Renal cortex interstitium (tissue), 11 donors: ENCODE measurements at regions not wholly inside any gene's neighbourhood (a gene's known extent, or its start where the extent isn't known, plus 50 kb on each side); places are given as distances from the start of the nearest gene placed in this dataset.

Source experiments
- DNase-seq, 11 donors: peaks; one replicate each; pipeline ENCODE4 v3.0.0-alpha.2; 2013; ENCODE audit warnings: low read depth in 9 of 11, low spot score in 4 of 11; ENCODE audit errors: extremely low read depth in 1 of 11

- no peak for DNase-seq
Observed at GRCh38 chr10:4673279-4674040, 152.5 kb upstream of the AKR1E2 start.

DNA sequence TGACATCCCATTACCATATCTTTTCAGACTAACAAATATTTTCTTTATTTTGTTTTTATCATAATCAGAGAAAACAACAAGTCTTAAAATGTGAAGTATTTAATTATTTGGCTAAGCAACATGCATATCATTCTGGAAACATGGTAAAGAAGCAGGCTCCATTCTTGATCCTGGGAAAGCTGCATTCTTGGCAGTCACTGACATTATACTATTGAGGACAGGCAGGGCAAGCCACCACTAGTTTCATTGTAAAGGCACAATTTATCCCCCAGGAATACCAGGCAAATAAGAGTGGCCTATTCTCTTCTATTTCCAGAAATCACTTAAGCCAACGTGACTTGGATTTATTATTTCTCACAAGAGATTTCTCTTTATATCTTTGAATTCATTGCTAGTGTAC lies 153.8 kb upstream of the AKR1E2 start:
- DNase-seq = no peak

GRCh38 chr10:4671451-4672145 lies 154.4 kb upstream of the AKR1E2 start:
- no peak for DNase-seq

GRCh38 chr10:4670737-4671136 lies 155.3 kb upstream of the AKR1E2 start:
- DNase-seq = no peak

- DNase-seq = no peak
Observed at GRCh38 chr10:4669585-4669984, 156.4 kb upstream of the AKR1E2 start.

DNA sequence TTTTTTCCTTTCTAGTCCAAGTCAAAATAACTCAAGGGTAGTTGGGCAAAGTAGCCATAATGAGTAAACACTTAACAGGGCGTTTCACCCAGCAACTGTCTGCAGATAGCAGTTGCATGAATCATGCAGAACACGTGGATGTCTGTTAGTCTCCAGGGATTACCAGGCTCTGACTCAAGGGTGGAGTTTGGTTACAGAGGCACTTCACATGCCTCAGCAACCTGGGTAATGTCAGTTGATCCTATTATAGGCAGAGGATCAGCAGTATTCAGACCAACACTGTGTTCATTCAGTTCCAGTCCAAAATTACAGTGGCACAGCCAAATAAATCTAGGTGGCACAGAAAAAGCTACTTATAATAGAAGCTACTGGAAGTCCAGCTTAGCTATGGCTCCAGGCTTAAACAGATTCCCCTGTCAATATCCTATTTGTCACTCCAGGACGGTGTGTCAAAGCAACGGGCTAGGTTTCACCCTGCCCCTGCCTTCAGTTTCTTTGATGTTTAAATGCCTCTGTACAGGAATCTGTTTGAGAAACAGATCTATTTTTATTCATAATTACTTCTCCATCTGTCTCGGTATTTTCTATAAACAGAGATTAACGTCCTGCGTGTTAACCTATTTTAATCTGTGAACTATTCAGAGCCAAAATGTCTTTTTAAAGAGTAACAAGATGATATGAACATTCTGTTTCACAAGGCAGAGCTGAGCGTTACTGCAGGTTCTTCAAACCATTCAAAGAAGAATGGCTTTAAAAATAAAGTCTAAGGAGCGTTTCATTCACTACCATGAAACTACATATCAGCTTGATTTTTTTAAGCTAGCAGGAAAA lies 162.6 kb upstream of the AKR1E2 start:
- peak in 7 of 11 donors; percentile 19 to 57 (median 45) for DNase-seq

DNA sequence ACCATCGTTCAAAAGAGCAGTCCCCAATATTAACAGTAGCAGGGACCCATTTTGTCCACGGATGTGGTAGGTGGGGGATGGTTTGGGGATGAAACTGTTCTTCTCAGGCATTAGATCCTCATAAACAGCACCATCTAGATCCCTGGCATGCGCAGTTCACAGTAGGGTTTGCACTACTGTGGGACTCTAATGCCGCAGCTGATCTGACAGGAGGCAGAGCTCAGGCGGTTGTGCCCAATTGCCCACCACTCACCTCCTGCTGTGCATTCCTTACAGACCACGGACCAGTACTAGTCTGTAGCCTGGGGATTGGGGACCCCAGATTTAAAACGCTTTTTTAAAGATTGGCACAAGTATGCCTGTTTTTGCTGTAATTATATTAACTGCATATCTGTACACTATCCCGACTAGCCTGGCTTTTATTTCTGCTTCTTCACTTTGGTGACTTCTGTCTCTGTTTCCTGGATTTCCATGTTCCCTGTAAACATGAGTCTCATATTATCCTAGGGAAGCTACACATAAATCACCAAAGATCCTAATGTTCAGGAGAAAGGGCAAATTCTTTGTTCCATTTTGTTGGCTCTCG lies 163.3 kb upstream of the AKR1E2 start:
- DNase-seq = no peak

- DNase-seq = no peak
Observed at GRCh38 chr10:4661511-4662255, 164.3 kb upstream of the AKR1E2 start.

DNA sequence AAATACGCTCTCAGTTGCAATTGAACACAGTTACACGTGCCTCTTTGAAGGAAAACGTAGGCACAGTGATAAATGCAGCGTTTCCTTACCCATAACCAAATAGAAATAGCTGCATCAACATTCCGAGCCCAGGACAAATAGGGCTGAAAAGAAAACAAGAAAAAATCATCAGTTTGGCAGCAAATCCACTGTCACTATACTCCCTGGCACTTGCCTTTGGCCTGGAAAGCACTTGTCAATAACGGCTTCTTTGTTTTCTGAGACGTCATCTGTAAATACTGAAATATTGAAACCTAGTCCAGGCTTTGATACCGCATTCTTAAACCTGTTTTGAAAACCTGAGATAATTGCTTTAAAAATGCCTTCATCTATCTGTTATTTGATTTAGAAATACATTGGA lies 167.2 kb upstream of the AKR1E2 start:
- no peak for DNase-seq

DNA sequence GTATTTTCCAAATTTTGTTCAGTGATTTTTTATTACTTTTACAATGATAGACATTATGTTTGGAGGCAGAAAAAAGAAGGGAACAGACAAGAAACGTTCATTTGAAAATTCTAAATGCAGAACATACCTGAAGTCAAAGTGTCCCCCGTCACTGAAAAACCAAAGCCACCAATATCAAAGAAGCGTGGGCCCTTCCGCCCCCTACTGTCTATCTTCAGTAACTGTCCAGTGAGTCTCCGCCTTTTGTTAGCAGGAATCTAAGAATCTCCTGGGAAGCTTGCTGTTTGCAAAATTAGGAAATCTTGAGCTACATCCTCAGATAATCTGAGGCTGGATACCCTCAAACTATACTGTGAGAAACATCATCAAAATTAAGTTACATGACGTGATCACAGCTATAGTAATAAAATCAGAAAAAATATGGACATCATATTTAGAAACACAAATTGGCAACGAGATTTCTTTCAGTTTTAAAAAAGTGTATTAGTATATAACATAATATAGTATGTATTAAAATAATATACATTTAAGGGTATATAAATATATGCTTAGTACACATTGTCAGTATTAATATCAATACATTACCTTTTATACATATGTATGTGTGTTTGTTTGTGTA lies 169.3 kb upstream of the AKR1E2 start:
- DNase-seq = peak in 9 of 11 donors; percentile 36 to 60 (median 44)

DNA sequence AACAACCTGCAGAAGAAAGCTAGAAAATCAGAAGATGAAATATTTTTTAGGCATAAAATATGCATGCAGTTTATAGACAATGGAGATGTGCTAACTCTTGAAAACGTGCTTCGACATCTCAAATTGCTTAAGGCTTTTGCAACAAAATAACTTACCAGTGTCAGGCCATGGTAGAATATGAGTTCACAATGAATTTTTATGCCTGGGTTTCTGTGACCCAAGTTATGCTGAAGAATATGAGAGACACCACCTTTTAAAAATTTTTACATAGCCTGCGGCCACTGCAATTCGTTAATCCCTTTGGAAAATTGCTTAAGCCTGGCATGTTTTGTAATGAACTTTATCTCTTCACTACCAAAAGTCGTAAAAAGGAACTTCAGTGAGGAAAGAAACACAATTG lies 170.1 kb upstream of the AKR1E2 start:
- DNase-seq = no peak

DNA sequence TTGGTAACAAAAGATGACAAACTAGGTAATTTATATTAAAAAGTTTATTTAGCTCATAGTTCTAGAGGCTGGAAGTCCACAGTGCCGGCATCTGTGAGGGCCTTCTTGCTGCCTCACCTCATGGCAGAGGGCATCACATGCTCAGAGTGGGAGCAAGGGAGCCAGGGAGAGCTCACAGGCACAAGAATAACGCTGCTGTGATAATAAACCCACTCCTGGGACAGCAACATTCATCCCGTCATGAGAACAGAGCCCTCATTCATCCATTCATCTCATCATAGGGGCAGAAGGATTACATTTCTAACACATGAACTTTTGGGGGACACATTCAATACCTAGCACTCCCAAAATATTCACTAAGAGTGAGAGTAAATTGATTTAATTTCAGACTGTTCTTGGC lies 170.6 kb upstream of the AKR1E2 start:
- no peak for DNase-seq

DNA sequence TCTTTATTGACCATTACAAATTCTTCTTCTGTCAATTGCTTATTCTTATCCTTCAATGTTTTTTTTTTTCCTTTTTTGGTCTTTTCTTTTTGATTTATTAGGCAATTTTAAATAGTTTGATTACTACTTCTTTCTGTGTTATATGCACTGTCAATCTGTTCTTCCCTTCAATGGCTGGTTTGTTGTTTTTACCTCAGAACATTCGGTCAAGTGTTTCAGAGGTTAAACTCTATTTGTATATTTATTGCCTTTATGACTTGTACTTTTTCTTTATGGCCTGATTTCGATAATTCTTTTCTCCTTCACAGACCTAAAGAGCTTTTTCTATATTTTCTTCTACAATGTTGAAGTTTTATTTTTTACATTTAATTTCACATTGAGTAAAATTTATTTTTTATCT lies 171.5 kb upstream of the AKR1E2 start:
- no peak for DNase-seq

DNA sequence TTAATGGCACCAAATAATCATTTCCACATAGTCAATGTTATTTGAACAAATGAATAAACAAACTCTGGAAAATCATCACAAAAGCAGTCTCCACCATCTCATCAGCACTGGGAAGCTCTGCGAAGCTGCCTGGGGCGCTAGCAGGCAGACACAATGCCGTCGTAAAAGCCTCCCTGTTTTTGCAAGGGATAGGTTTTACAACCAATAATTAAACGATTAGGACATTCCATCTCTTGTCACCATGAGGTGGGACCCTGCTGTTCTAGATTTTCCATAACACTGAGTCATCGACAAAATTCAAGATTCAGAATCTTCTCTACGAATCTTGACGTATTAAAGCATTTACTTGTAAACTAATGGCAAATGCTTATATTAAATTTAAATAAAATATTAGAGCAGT lies 172.8 kb upstream of the AKR1E2 start:
- DNase-seq = no peak

DNA sequence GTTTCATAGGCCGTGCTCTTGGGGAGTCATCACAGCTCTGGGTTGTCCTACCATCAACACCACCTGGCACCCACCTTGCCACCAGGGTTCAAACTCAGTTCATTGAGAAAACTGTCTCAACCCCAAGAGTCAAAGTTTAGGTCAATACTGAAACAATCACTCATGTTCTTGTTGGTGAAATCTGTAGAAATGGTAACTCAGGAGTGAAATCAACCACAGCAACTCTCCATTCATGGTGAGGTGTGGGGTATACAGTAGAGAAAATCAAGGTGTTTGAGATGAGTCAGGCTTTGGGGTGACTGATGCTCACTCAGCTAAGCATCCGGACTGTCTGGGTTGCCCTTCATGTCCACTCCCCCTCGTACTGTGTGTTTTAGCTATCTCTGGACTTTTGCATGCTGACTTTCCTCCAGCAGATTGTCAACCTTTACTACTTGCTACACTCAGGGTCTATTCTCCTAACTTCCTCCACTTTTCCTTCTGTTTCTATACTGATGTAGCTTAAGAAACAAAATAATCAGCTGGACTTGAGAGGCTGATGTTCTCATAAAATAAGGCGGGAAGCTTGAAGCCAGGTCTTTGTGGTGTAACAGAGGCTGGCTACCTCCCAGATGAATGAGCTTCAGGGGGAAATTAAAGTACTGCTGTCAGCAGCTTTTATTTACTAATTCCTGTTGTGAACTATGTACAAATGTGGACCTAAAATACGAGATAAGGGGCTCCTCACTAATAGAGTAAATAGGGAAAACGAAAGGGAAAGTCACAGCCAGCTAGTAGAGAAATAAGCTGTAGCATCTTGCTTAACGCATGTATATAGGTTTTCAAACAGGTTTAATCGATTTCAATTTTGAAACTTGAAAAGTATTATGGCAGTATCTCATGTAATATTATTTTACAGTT lies 173.6 kb upstream of the AKR1E2 start:
- peak in 1 of 11 donors; percentile 43 for DNase-seq

DNA sequence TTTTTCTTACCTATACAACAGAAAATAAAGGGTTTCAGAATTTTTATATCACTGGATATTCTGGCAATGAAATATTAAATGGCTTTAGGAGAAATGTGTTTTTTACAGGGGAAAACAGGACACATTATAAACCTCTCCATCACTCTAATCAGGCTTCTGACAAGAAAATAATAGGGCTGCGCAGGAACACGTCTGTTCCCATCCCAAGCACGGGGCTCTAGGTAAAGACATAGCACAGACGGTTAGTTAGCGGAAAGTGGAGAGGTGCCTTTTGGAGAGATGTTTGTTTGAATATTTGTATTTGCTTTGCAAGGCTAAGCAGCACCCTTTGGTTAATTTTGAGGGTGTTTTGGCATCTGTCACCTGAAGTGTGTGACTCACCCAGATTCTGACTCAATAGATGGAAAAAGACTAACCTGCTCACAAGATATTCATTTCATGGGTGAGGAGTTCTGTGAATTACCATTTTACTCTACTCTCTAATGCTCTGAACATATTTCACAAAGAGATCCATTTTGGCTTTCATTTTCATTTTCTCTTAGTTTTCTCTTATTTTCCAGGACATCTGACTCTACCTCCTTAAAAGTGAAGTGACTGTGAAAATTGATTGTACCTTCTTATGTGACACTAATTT lies 174.5 kb upstream of the AKR1E2 start:
- no peak for DNase-seq

- DNase-seq = no peak
Observed at GRCh38 chr10:4650582-4650981, 175.4 kb upstream of the AKR1E2 start.
